ENCODE measurements at regions not wholly inside any gene's neighbourhood (a gene's known extent, or its start where the extent isn't known, plus 50 kb on each side); places are given as distances from the start of the nearest gene placed in this dataset.

DNA sequence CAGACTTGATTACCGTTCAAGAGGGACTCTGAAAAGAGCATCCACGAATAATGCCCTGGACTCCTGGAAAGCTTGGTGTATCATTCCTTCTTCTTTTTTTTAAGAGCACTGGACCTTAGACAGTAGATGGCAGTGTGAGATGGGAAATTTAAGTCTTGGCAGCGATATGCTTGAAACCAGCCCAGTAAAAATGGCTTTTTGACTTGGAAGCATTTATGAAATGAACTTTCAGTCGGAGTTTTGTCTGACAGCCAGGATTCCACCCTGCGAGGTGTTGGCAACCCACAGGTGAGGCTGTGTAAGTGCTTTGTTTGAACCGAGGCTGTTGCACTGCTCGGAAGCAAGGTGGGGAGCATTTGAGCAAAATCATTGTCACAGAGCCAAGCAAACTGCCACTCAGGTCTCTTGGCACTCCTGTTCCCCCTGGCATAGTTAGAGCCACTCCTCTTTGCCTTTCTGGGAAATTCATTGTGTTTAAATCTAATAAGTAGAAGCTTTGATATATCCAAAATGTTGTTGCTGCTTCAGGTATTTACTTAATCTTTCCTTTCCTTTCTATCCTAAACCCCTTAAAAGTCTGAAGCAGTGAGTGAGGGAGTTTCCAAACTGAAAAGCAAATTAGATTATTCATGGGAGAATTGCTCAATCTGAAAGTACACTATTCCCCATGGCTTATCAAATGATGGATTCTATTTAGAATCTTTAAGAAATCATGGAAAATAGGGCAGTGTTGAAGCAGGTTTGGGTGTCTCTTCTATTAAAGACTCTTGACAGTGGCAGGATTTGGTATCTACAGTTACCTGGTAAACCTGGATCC is 272.8 kb upstream of the SLC35B3 start:
- TF ChIP-seq JUND (CRISPR knock-in tag; IDR thresholded peaks at IDR 0.05): no peak
- no peak for TF ChIP-seq MXI1 (IDR thresholded peaks at IDR 0.05; ENCODE audit: borderline replicate concordance, low read depth, low read length)
- no peak for TF ChIP-seq ZSCAN20 (CRISPR knock-in tag; IDR thresholded peaks at IDR 0.05; ENCODE audit: borderline replicate concordance)
- TF ChIP-seq ZNF646 (CRISPR knock-in tag; IDR thresholded peaks at IDR 0.05): no peak
- peak; percentile 46 for TF ChIP-seq CTCF (CRISPR knock-in tag; IDR thresholded peaks at IDR 0.05)
- no peak for TF ChIP-seq CENPT (CRISPR knock-in tag; IDR thresholded peaks at IDR 0.05; ENCODE audit: low read depth)
- TF ChIP-seq ZNF510 (CRISPR knock-in tag; IDR thresholded peaks at IDR 0.05; ENCODE audit: low read depth): no peak
- no peak for TF ChIP-seq BRD4 (CRISPR knock-in tag; IDR thresholded peaks at IDR 0.05)
- TF ChIP-seq SIN3B (IDR thresholded peaks at IDR 0.05; ENCODE audit: low read length): no peak
- TF ChIP-seq, protein P1, sequence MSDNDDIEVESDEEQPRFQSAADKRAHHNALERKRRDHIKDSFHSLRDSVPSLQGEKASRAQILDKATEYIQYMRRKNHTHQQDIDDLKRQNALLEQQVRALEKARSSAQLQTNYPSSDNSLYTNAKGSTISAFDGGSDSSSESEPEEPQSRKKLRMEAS (IDR thresholded peaks at IDR 0.05): no peak

Measured in HepG2 (cell line).